Thoracic aorta (tissue), 2 donors: ENCODE measurements at regions not wholly inside any gene's neighbourhood (a gene's known extent, or its start where the extent isn't known, plus 50 kb on each side); places are given as distances from the start of the nearest gene placed in this dataset.
A peak's percentile ranks its signal among the peaks of the same experiment; 100 is the strongest.
"Not testable (repeated sequence)": the region's sequence is repeated elsewhere in the genome, so short reads cannot be mapped to it uniquely, and the experiment has no call there.

Source experiments
- ATAC-seq: fragments of 150-250 bp; one replicate; pipeline ENCODE4 v1.8.0; 2017; ENCODE audit warnings: low read depth; ENCODE audit not compliant: insufficient number of reproducible peaks, low FRiP score
- DNase-seq: peaks from one replicate; pipeline ENCODE4 v3.0.0-alpha.2; 2020; ENCODE audit warnings: low spot score
- H3K27ac ChIP-seq, 2 donors: fragments of 200-600 bp; sonication (generic); 1 replicate in 1 of 2; 2 replicates in 1 of 2; pipeline ENCODE4 v1.5.1; 2016; ENCODE audit warnings: mild to moderate bottlenecking in 2 of 2, moderate library complexity in 2 of 2
- H3K27me3 ChIP-seq: fragments of 200-600 bp; sonication (generic); replicated peaks from 2 replicates; pipeline ENCODE4 v1.6.0; 2016; ENCODE audit warnings: mild to moderate bottlenecking; ENCODE audit not compliant: insufficient read depth
- H3K36me3 ChIP-seq: fragments of 200-600 bp; sonication (generic); one replicate; pipeline ENCODE4 v1.5.1; 2016
- H3K4me1 ChIP-seq, 2 donors: fragments of 200-600 bp; sonication (generic); 1 replicate in 1 of 2; 2 replicates in 1 of 2; pipeline versions ENCODE4 v1.5.1 to v1.6.0; 2016; ENCODE audit warnings: low read depth in 2 of 2, mild to moderate bottlenecking in 1 of 2; ENCODE audit not compliant: control insufficient read depth in 1 of 2
- H3K4me3 ChIP-seq: fragments of 200-600 bp; sonication (generic); 2 replicates; pipeline ENCODE4 v1.5.1; 2016; ENCODE audit warnings: mild to moderate bottlenecking
- H3K9me3 ChIP-seq: fragments of 200-600 bp; sonication (generic); 2 replicates; pipeline ENCODE4 v1.5.1; 2016
- CTCF ChIP-seq: fragments of 200-600 bp; sonication (generic); IDR thresholded peaks from one replicate; pipeline ENCODE4 v1.5.1; 2019; ENCODE audit warnings: antibody characterized with exemption

- Histone ChIP-seq H3K9me3 (no peaks in the 10 kb centered on the region), H3K4me1 (peaks cover 0 to 4% of the 10 kb centered on the region in 2 donors), H3K4me3 (no peak overlapping the region), H3K27me3 (no peaks in the 10 kb centered on the region), H3K27ac (no peak overlapping the region), H3K36me3 (no peaks in the 10 kb centered on the region)
- no peak for TF ChIP-seq CTCF
- DNase-seq (no peak), ATAC-seq (no peak)
These were observed 765.7 kb upstream of the POU3F4 start for GRCh38 chrX:82742351-82742750.

- H3K36me3 ChIP-seq, DNase-seq, ATAC-seq: not testable (repeated sequence)
These were observed 762.4 kb upstream of the POU3F4 start for GRCh38 chrX:82745725-82746124.

DNA sequence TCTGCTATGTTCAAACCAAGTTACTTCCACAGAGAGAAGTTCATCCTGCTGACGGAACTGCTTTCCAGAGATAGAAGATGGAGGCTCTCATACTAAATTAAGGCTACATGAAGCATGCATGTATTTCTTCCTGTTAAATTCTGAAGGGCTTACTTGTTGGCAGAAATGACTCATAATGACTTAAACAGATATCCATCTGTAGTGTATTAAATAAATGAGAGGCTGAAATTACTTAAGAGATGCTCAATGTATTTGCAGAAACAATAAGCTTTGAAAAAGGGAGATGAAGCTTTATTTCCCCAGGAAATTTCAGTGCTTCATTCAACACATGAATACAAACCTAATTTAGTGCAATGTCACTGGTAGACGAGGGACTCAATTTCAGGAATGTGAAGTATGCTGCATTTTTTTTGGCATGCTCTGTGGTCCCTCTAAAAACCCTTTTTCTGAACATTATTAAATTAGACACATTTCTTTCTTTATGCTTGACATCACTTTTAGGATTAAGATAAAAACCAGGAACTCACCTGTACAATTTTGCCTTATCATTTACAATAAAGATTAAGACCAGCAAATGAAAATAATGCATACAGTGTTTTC lies 759.1 kb upstream of the POU3F4 start:
- H3K27ac ChIP-seq = peak overlapping the region in 1 of 2 donors; percentile 12
- no peaks in the 10 kb centered on the region for H3K27me3 ChIP-seq
- ATAC-seq = no peak
- H3K4me3 ChIP-seq = no peak overlapping the region
- peaks cover 0 to 4% of the 10 kb centered on the region in 2 donors for H3K4me1 ChIP-seq
- no peak for DNase-seq
- no peak for TF ChIP-seq CTCF
- H3K36me3 ChIP-seq = no peaks in the 10 kb centered on the region
- H3K9me3 ChIP-seq = no peaks in the 10 kb centered on the region

More at GRCh38 chrX:82745725-82746124, 762.4 kb upstream of the POU3F4 start:
- not testable (repeated sequence) for H3K4me1 ChIP-seq, H3K27me3 ChIP-seq, H3K4me3 ChIP-seq, H3K9me3 ChIP-seq
- H3K27ac ChIP-seq = peak overlapping the region in 1 of 2 donors; percentile 52

- Histone ChIP-seq H3K36me3 (no peaks in the 10 kb centered on the region), H3K4me3 (no peak overlapping the region), H3K9me3 (no peaks in the 10 kb centered on the region), H3K27ac (no peak overlapping the region), H3K27me3 (no peaks in the 10 kb centered on the region), H3K4me1 (peaks cover 0 to 10% of the 10 kb centered on the region in 2 donors)
- no peak for ATAC-seq
- no peak for DNase-seq
- no peak for TF ChIP-seq CTCF
These were observed 751.8 kb upstream of the POU3F4 start for GRCh38 chrX:82756272-82756671.

GRCh38 chrX:82757614-82758013 lies 750.5 kb upstream of the POU3F4 start:
- no peak overlapping the region for H3K4me3 ChIP-seq
- DNase-seq = no peak
- no peaks in the 10 kb centered on the region for H3K36me3 ChIP-seq
- no peak overlapping the region for H3K27ac ChIP-seq
- no peak for TF ChIP-seq CTCF
- ATAC-seq = no peak
- H3K4me1 ChIP-seq = peaks cover 0 to 10% of the 10 kb centered on the region in 2 donors
- H3K9me3 ChIP-seq = no peaks in the 10 kb centered on the region
- H3K27me3 ChIP-seq = no peaks in the 10 kb centered on the region

- no peak for TF ChIP-seq CTCF
- no peak for DNase-seq
- Histone ChIP-seq H3K27ac (no peak overlapping the region), H3K36me3 (no peaks in the 10 kb centered on the region), H3K4me3 (no peak overlapping the region), H3K4me1 (no peaks in the 10 kb centered on the region), H3K27me3 (no peaks in the 10 kb centered on the region), H3K9me3 (no peaks in the 10 kb centered on the region)
- ATAC-seq = no peak
These were observed 743.6 kb upstream of the POU3F4 start for GRCh38 chrX:82764521-82764920.
